NCI-H146 (cell line): ENCODE measurements at regions not wholly inside any gene's neighbourhood (a gene's known extent, or its start where the extent isn't known, plus 50 kb on each side); places are given as distances from the start of the nearest gene placed in this dataset.
"Not testable (repeated sequence)": the region's sequence is repeated elsewhere in the genome, so short reads cannot be mapped to it uniquely, and the experiment has no call there.

Experiments
- DNase-seq: peaks from one replicate; lab custom pipeline; 2025; lab: John Stamatoyannopoulos, UW

GRCh38 chr4:177494791-177495190 lies 52.6 kb upstream of the AGA start:
- no peak for DNase-seq

GRCh38 chr4:177495626-177496025 lies 53.4 kb upstream of the AGA start:
- DNase-seq, result not testable (repeated sequence)

GRCh38 chr4:177499537-177499936 lies 57.3 kb upstream of the AGA start:
- DNase-seq, result no peak

- DNase-seq, result no peak
These were observed 63.0 kb upstream of the AGA start for GRCh38 chr4:177505171-177505615.

GRCh38 chr4:177508662-177509061 lies 66.4 kb upstream of the AGA start:
- DNase-seq, result no peak

- peak; percentile 33 for DNase-seq
These were observed 67.0 kb upstream of the AGA start for GRCh38 chr4:177509226-177509745.

GRCh38 chr4:177511611-177512010 lies 69.4 kb upstream of the AGA start:
- DNase-seq, result no peak

- no peak for DNase-seq
These were observed 70.4 kb upstream of the AGA start for GRCh38 chr4:177512646-177513045.

- no peak for DNase-seq
These were observed 75.6 kb upstream of the AGA start for GRCh38 chr4:177517862-177518261.

GRCh38 chr4:177519481-177520260 lies 77.4 kb upstream of the AGA start:
- DNase-seq, result no peak

GRCh38 chr4:177528620-177529019 lies 86.4 kb upstream of the AGA start:
- DNase-seq, result no peak

- DNase-seq, result no peak
These were observed 88.3 kb upstream of the AGA start for GRCh38 chr4:177530561-177530960.

GRCh38 chr4:177532358-177532757 lies 90.1 kb upstream of the AGA start:
- no peak for DNase-seq

GRCh38 chr4:177534841-177535240 lies 92.6 kb upstream of the AGA start:
- not testable (repeated sequence) for DNase-seq

- no peak for DNase-seq
These were observed 104.5 kb upstream of the AGA start for GRCh38 chr4:177546745-177547144.

GRCh38 chr4:177547985-177548384 lies 105.7 kb upstream of the AGA start:
- no peak for DNase-seq

GRCh38 chr4:177555007-177555574 lies 112.9 kb upstream of the AGA start:
- DNase-seq, result no peak

- DNase-seq, result no peak
These were observed 115.2 kb upstream of the AGA start for GRCh38 chr4:177557416-177557815.

GRCh38 chr4:177558995-177559394 lies 116.8 kb upstream of the AGA start:
- peak; percentile 33 for DNase-seq

- DNase-seq, result no peak
These were observed 119.9 kb upstream of the AGA start for GRCh38 chr4:177562163-177562562.

GRCh38 chr4:177562859-177563258 lies 120.6 kb upstream of the AGA start:
- no peak for DNase-seq

- no peak for DNase-seq
These were observed 124.5 kb upstream of the AGA start for GRCh38 chr4:177566691-177567090.

GRCh38 chr4:177568931-177569330 lies 126.7 kb upstream of the AGA start:
- no peak for DNase-seq

- no peak for DNase-seq
These were observed 127.2 kb upstream of the AGA start for GRCh38 chr4:177569434-177569833.
